ENCODE measurements at regions not wholly inside any gene's neighbourhood (a gene's known extent, or its start where the extent isn't known, plus 50 kb on each side); places are given as distances from the start of the nearest gene placed in this dataset.
"Not testable (repeated sequence)": the region's sequence is repeated elsewhere in the genome, so short reads cannot be mapped to it uniquely, and the experiment has no call there.

- DNase-seq, result not testable (repeated sequence)
Measured at GRCh38 chr3:153378366-153378765, 216.3 kb downstream of the RAP2B start.

GRCh38 chr3:153379516-153379915 is 217.5 kb downstream of the RAP2B start:
- no peak for DNase-seq

GRCh38 chr3:153385343-153385742 is 223.3 kb downstream of the RAP2B start:
- DNase-seq, result no peak

- DNase-seq, result no peak
Measured at GRCh38 chr3:153392363-153392762, 230.3 kb downstream of the RAP2B start.

- no peak for DNase-seq
Measured at GRCh38 chr3:153394017-153394416, 232.0 kb downstream of the RAP2B start.

GRCh38 chr3:153396581-153396980 is 234.6 kb downstream of the RAP2B start:
- no peak for DNase-seq

GRCh38 chr3:153397794-153398193 is 235.8 kb downstream of the RAP2B start:
- DNase-seq, result no peak

GRCh38 chr3:153399636-153400035 is 237.6 kb downstream of the RAP2B start:
- no peak for DNase-seq

- DNase-seq, result no peak
Measured at GRCh38 chr3:153400641-153401040, 238.6 kb downstream of the RAP2B start.

GRCh38 chr3:153404157-153404556 is 242.1 kb downstream of the RAP2B start:
- no peak for DNase-seq

- not testable (repeated sequence) for DNase-seq
Measured at GRCh38 chr3:153405320-153405719, 243.3 kb downstream of the RAP2B start.

GRCh38 chr3:153410517-153410916 is 248.5 kb downstream of the RAP2B start:
- no peak for DNase-seq

GRCh38 chr3:153414982-153415381 is 253.0 kb downstream of the RAP2B start:
- no peak for DNase-seq

GRCh38 chr3:153422314-153422713 is 260.3 kb downstream of the RAP2B start:
- no peak for DNase-seq

GRCh38 chr3:153423820-153424219 is 261.8 kb downstream of the RAP2B start:
- not testable (repeated sequence) for DNase-seq

- DNase-seq, result no peak
Measured at GRCh38 chr3:153426344-153426743, 264.3 kb downstream of the RAP2B start.

GRCh38 chr3:153426803-153427202 is 264.8 kb downstream of the RAP2B start:
- DNase-seq, result no peak

- no peak for DNase-seq
Measured at GRCh38 chr3:153429821-153430220, 267.8 kb downstream of the RAP2B start.

GRCh38 chr3:153431076-153431475 is 269.1 kb downstream of the RAP2B start:
- no peak for DNase-seq

GRCh38 chr3:153437666-153438065 is 275.6 kb downstream of the RAP2B start:
- no peak for DNase-seq

- DNase-seq, result no peak
Measured at GRCh38 chr3:153438271-153438670, 276.2 kb downstream of the RAP2B start.

- no peak for DNase-seq
Measured at GRCh38 chr3:153439780-153440179, 277.8 kb downstream of the RAP2B start.

- no peak for DNase-seq
Measured at GRCh38 chr3:153440311-153440710, 278.3 kb downstream of the RAP2B start.

GRCh38 chr3:153442386-153442785 is 280.4 kb downstream of the RAP2B start:
- DNase-seq, result no peak

- DNase-seq, result no peak
Measured at GRCh38 chr3:153442799-153443487, 280.9 kb downstream of the RAP2B start.

Data from CD4-positive, alpha-beta T cell treated with Interferon gamma for 1 hour (primary cell).